ENCODE measurements at regions not wholly inside any gene's neighbourhood (a gene's known extent, or its start where the extent isn't known, plus 50 kb on each side); places are given as distances from the start of the nearest gene placed in this dataset.

- TF ChIP-seq SIN3A (IDR thresholded peaks at IDR 0.05; ENCODE audit: low read depth) (no peak), POLR2AphosphoS5 (IDR thresholded peaks at IDR 0.05; ENCODE audit: low read depth, low read length) (no peak), EGR1 (IDR thresholded peaks at IDR 0.05; ENCODE audit: low read depth) (no peak), CTCF (IDR thresholded peaks at IDR 0.05 in 2 of 3, conservative IDR thresholded peaks at IDR 0.05 in 1 of 3; ENCODE audit: borderline replicate concordance in 1 of 3, insufficient read depth in 1 of 3, low read depth in 2 of 3, low read length in 2 of 3) (no peak), EZH2 (IDR thresholded peaks at IDR 0.05) (no peak), REST (IDR thresholded peaks at IDR 0.05; ENCODE audit: low read depth) (no peak), TCF7L2 (IDR thresholded peaks at IDR 0.05; ENCODE audit: borderline replicate concordance, extremely low read depth, insufficient read depth, insufficient read length) (no peak)
Observed at GRCh38 chr14:50038398-50039119, 77.8 kb downstream of the VCPKMT start.
